Lower lobe of right lung (tissue), 2 donors: ENCODE measurements at regions not wholly inside any gene's neighbourhood (a gene's known extent, or its start where the extent isn't known, plus 50 kb on each side); places are given as distances from the start of the nearest gene placed in this dataset.
A peak's percentile ranks its signal among the peaks of the same experiment; 100 is the strongest.

ENCODE experiments used
- ATAC-seq, 2 donors: fragments of 200-7000 bp; cut with Tn5 transposase; one replicate each; pipeline ENCODE4 v1.9.1; 2020 to 2022; ENCODE audit warnings: mild to moderate bottlenecking in 2 of 2, moderate library complexity in 2 of 2
- DNase-seq: peaks from one replicate; pipeline ENCODE4 v3.0.0-alpha.2; 2020
- H3K27ac ChIP-seq: fragments of 200-600 bp; one replicate; pipeline ENCODE4 v1.8.0; 2022
- H3K27me3 ChIP-seq: fragments of 200-600 bp; one replicate; pipeline ENCODE4 v1.8.0; 2022; ENCODE audit warnings: low read depth
- H3K36me3 ChIP-seq: fragments of 200-600 bp; one replicate; pipeline ENCODE4 v1.8.0; 2022; ENCODE audit warnings: mild to moderate bottlenecking
- H3K4me1 ChIP-seq: fragments of 200-600 bp; one replicate; pipeline ENCODE4 v1.8.0; 2022
- H3K4me3 ChIP-seq: fragments of 200-600 bp; one replicate; pipeline ENCODE4 v1.8.0; 2022; ENCODE audit warnings: mild to moderate bottlenecking
- H3K9me3 ChIP-seq: fragments of 200-600 bp; one replicate; pipeline ENCODE4 v1.8.0; 2022
- intact Hi-C: fragments of 100-400 bp; cut with DNase I; formaldehyde crosslinking; loops from one replicate; pipeline ENCODE4 v1.11.0; 2022
- TF ChIP-seq, protein P1 (sequence below): fragments of 200-600 bp; IDR thresholded peaks from one replicate; pipeline ENCODE4 v1.8.0; 2022; ENCODE audit warnings: antibody characterized with exemption, mild to moderate bottlenecking
- donor health status: DM: no; HTN: yes; CAD: no; lungs with severe emphysema.

DNA sequence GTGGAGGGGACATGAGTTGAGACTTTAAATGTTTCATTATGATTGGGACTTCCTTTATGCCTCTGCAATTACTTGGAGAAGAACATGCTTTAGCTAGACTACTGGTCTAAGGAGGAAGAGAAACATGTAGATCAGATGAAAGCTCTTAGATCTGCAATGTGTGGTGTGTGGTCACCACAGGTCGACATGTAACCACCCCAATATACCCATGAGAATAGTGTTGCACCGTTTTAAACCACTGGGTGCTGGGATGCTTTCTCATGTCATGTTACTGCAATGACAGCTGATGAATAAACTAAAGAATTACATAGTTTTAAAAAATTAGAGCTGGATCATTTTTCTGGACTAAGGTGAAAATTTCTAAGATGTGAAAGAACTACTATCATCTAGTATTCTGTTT is 1039.7 kb downstream of the RAPGEF2 start:
- Histone ChIP-seq H3K9me3 (no peaks in the 10 kb centered on the region), H3K27me3 (no peaks in the 10 kb centered on the region), H3K36me3 (no peaks in the 10 kb centered on the region), H3K4me1 (no peaks in the 10 kb centered on the region), H3K27ac (no peak overlapping the region), H3K4me3 (no peak overlapping the region)
- intact Hi-C loops, result no loop called here
- TF ChIP-seq, protein P1, sequence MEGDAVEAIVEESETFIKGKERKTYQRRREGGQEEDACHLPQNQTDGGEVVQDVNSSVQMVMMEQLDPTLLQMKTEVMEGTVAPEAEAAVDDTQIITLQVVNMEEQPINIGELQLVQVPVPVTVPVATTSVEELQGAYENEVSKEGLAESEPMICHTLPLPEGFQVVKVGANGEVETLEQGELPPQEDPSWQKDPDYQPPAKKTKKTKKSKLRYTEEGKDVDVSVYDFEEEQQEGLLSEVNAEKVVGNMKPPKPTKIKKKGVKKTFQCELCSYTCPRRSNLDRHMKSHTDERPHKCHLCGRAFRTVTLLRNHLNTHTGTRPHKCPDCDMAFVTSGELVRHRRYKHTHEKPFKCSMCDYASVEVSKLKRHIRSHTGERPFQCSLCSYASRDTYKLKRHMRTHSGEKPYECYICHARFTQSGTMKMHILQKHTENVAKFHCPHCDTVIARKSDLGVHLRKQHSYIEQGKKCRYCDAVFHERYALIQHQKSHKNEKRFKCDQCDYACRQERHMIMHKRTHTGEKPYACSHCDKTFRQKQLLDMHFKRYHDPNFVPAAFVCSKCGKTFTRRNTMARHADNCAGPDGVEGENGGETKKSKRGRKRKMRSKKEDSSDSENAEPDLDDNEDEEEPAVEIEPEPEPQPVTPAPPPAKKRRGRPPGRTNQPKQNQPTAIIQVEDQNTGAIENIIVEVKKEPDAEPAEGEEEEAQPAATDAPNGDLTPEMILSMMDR, result no peak
- no peak for ATAC-seq
- DNase-seq, result no peak

DNA sequence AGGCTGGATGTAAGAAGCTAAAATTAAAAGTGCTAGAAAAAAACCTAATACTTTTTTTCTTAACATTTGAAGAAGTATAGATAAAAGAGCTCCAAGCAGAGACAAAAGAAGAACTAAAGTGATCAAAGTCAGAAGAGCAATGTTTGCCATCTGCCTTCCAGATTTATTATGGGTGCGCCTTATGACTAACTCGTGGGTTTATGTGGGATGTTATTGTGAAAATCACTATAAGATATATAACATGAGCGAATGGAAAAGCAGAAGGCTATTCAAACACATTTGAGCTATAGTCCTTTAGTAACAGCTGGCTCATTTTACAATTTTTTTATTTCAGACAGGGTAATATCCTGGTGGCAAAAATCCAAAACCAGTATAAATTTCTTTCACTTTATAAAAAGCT is 1040.7 kb downstream of the RAPGEF2 start:
- Histone ChIP-seq H3K9me3 (no peaks in the 10 kb centered on the region), H3K4me3 (no peak overlapping the region), H3K27ac (no peak overlapping the region), H3K4me1 (no peaks in the 10 kb centered on the region), H3K27me3 (no peaks in the 10 kb centered on the region), H3K36me3 (no peaks in the 10 kb centered on the region)
- TF ChIP-seq, protein P1, result no peak
- DNase-seq (no peak), ATAC-seq (no peak)
- intact Hi-C loops, result no loop called here

DNA sequence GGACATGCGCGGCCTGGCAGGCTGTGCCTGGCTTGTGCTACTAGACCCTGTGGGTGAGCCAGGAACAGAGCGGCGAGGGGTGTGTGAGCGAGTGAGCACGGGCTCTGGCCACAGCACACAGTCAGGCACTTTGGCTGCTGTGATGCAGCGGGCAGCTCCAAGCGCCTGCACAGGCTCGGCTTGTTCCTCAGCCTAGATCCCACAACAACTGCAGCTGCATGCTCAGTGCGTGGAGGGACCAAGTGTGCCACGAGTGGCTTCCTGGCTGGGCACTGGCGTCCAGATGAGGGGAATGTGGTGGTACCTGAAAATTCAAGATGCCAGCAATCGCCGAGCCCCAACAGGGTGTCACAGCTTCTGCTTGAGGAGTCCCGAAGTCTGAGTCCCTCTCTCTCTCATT is 1056.6 kb downstream of the RAPGEF2 start:
- H3K36me3 ChIP-seq, result no peaks in the 10 kb centered on the region
- intact Hi-C loops, result no loop called here
- no peak overlapping the region for H3K4me3 ChIP-seq
- TF ChIP-seq, protein P1, result no peak
- H3K27me3 ChIP-seq, result no peaks in the 10 kb centered on the region
- no peaks in the 10 kb centered on the region for H3K4me1 ChIP-seq
- H3K27ac ChIP-seq, result no peak overlapping the region
- peaks cover 3% of the 10 kb centered on the region for H3K9me3 ChIP-seq
- DNase-seq (peak; percentile 31), ATAC-seq (peak in 1 of 2 donors; percentile 23)

DNA sequence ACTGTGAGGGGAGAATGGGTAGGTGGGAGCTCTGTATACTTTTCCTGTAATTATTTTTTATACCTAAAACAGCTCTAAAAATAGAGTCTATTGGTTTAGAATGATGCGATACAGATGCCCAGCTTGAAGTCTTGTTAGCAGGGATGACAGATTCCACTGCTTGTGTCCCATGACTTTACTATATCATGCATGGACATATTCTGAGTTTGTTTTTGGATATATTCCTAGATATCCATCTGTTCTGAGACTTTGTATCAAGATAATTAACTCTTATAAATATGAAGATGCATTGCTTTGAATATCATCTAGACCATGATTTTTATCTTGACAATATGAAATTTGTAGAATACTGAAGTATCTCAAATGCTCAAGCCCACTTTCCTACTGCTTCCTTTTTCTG is 1058.1 kb downstream of the RAPGEF2 start:
- H3K36me3 ChIP-seq, result no peaks in the 10 kb centered on the region
- no peaks in the 10 kb centered on the region for H3K27me3 ChIP-seq
- no peak overlapping the region for H3K4me3 ChIP-seq
- DNase-seq (no peak), ATAC-seq (no peak)
- intact Hi-C loops, result no loop called here
- H3K27ac ChIP-seq, result no peak overlapping the region
- peaks cover 3% of the 10 kb centered on the region for H3K9me3 ChIP-seq
- no peaks in the 10 kb centered on the region for H3K4me1 ChIP-seq
- TF ChIP-seq, protein P1, result no peak

DNA sequence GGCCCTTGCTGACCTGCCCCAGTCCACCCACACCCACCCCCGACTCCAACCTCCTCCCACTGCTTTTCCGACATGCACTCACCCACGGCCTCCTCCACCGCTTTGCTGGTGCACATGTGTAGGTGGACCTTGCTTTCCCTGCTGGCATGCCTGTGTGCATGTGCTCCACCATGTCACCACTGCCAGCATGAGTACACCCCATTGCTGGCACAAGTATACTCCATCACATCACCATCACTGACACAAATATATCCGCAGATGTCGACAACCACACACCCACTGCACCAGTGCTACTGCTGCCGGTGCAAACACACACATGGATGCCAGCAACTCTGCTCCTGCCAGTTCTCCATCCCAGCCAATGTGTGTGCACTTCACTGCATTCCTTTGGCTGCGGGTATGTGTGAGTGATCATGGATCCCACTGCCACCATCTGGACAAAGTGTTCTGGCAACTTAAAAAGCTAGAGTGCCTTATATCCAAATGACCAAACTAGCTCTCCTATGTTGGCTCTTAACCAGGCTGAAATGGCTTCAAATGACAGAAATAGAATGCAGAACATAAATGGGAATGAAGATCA is 1072.3 kb downstream of the RAPGEF2 start:
- ATAC-seq, result no peak
- H3K4me1 ChIP-seq, result no peaks in the 10 kb centered on the region
- H3K27ac ChIP-seq, result no peak overlapping the region
- no peaks in the 10 kb centered on the region for H3K36me3 ChIP-seq
- H3K4me3 ChIP-seq, result no peak overlapping the region
- no peak for DNase-seq
- no peaks in the 10 kb centered on the region for H3K9me3 ChIP-seq
- TF ChIP-seq, protein P1, result no peak
- intact Hi-C loops, result no loop called here
- H3K27me3 ChIP-seq, result no peaks in the 10 kb centered on the region

DNA sequence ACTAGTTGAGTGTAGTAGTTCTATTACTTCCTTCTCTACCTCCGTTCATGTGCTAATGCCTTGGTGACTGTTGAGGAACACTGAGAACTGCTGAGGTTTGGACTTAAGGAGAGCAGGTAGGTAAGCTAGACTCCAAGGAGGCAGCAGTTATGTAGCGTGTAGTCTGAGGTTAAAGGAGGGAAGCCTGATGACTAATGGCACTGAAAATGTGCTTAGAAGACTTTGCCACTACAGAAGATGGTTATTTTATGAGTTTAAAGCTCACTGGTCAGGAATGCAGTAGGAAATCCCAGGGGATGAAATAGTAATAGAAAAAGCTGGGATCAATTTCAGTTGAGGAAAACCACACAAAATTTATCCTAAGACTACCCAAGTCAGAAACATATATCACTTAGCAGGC is 1077.3 kb downstream of the RAPGEF2 start:
- Histone ChIP-seq H3K36me3 (no peaks in the 10 kb centered on the region), H3K9me3 (no peaks in the 10 kb centered on the region), H3K4me1 (no peaks in the 10 kb centered on the region), H3K27me3 (no peaks in the 10 kb centered on the region), H3K27ac (no peak overlapping the region), H3K4me3 (no peak overlapping the region)
- no peak for DNase-seq
- TF ChIP-seq, protein P1, result no peak
- ATAC-seq, result no peak
- intact Hi-C loops, result no loop called here
